T-helper 1 cell (primary cell): ENCODE measurements at regions not wholly inside any gene's neighbourhood (a gene's known extent, or its start where the extent isn't known, plus 50 kb on each side); places are given as distances from the start of the nearest gene placed in this dataset.
"Not testable (repeated sequence)": the region's sequence is repeated elsewhere in the genome, so short reads cannot be mapped to it uniquely, and the experiment has no call there.

Experiments used
- DNase-seq, 5 donors: peaks; one replicate each; pipeline ENCODE4 v3.0.0-alpha.2; 2012 to 2020

GRCh38 chr12:126396536-126396935 is 1331.3 kb downstream of the AACS start:
- no peak for DNase-seq

- no peak for DNase-seq
Measured at GRCh38 chr12:126397071-126397581, 1331.9 kb downstream of the AACS start.

GRCh38 chr12:126397660-126398059 is 1332.4 kb downstream of the AACS start:
- no peak for DNase-seq

GRCh38 chr12:126400831-126401230 is 1335.6 kb downstream of the AACS start:
- DNase-seq: no peak

GRCh38 chr12:126404293-126404881 is 1339.2 kb downstream of the AACS start:
- DNase-seq: no peak

- DNase-seq: no peak
Measured at GRCh38 chr12:126418400-126418799, 1353.2 kb downstream of the AACS start.

GRCh38 chr12:126419131-126419530 is 1353.9 kb downstream of the AACS start:
- DNase-seq: no peak

- no peak for DNase-seq
Measured at GRCh38 chr12:126424696-126425095, 1359.5 kb downstream of the AACS start.

GRCh38 chr12:126425264-126425663 is 1360.0 kb downstream of the AACS start:
- DNase-seq: no peak

GRCh38 chr12:126428769-126429168 is 1363.5 kb downstream of the AACS start:
- no peak for DNase-seq

- DNase-seq: no peak
Measured at GRCh38 chr12:126430921-126431320, 1365.7 kb downstream of the AACS start.

- DNase-seq: no peak
Measured at GRCh38 chr12:126431767-126432166, 1366.5 kb downstream of the AACS start.

- DNase-seq: no peak
Measured at GRCh38 chr12:126432780-126433179, 1367.5 kb downstream of the AACS start.

GRCh38 chr12:126434412-126434985 is 1369.3 kb downstream of the AACS start:
- DNase-seq: no peak

- DNase-seq: no peak
Measured at GRCh38 chr12:126436041-126436440, 1370.8 kb downstream of the AACS start.

GRCh38 chr12:126437934-126438333 is 1372.7 kb downstream of the AACS start:
- no peak for DNase-seq

GRCh38 chr12:126443977-126444376 is 1378.7 kb downstream of the AACS start:
- DNase-seq: no peak

GRCh38 chr12:126447346-126447745 is 1382.1 kb downstream of the AACS start:
- DNase-seq: no peak

GRCh38 chr12:126451809-126452208 is 1386.6 kb downstream of the AACS start:
- no peak for DNase-seq

- not testable (repeated sequence) for DNase-seq
Measured at GRCh38 chr12:126452686-126453085, 1387.5 kb downstream of the AACS start.

- DNase-seq: no peak
Measured at GRCh38 chr12:126454581-126454980, 1389.3 kb downstream of the AACS start.

GRCh38 chr12:126457776-126458175 is 1392.5 kb downstream of the AACS start:
- no peak for DNase-seq

- DNase-seq: no peak
Measured at GRCh38 chr12:126464153-126464552, 1398.9 kb downstream of the AACS start.

GRCh38 chr12:126469211-126469610 is 1404.0 kb downstream of the AACS start:
- no peak for DNase-seq

GRCh38 chr12:126474703-126475102 is 1409.5 kb downstream of the AACS start:
- no peak for DNase-seq
